ENCODE measurements at regions not wholly inside any gene's neighbourhood (a gene's known extent, or its start where the extent isn't known, plus 50 kb on each side); places are given as distances from the start of the nearest gene placed in this dataset.

GRCh38 chr12:114738460-114739184, 54.6 kb upstream of the TBX3 start:
- H3K9me3 ChIP-seq: no peaks in the 10 kb centered on the region
- no peaks in the 10 kb centered on the region for H3K36me3 ChIP-seq
- no peak for TF ChIP-seq CTCF (IDR thresholded peaks at IDR 0.05)
- no peak overlapping the region for H3K4me3 ChIP-seq
- no peaks in the 10 kb centered on the region for H3K4me1 ChIP-seq
- intact Hi-C loops (cut with DNase I): no loop called here
- ATAC-seq (no peak), DNase-seq (no peak)
- H3K27ac ChIP-seq: no peak overlapping the region
- H3K27me3 ChIP-seq: peaks cover 27% of the 10 kb centered on the region

- intact Hi-C loops (cut with DNase I): no loop called here
- no peak for DNase-seq
- H3K36me3 ChIP-seq: no peaks in the 10 kb centered on the region
- no peak overlapping the region for H3K4me3 ChIP-seq
- no peaks in the 10 kb centered on the region for H3K4me1 ChIP-seq
- no peaks in the 10 kb centered on the region for H3K9me3 ChIP-seq
- H3K27me3 ChIP-seq: peaks cover 28% of the 10 kb centered on the region
- no peak for ATAC-seq
- H3K27ac ChIP-seq: no peak overlapping the region
- TF ChIP-seq CTCF (IDR thresholded peaks at IDR 0.05): no peak
These were observed 51.9 kb upstream of the TBX3 start for GRCh38 chr12:114735680-114736374.

- no peak overlapping the region for H3K27ac ChIP-seq
- intact Hi-C loops (cut with DNase I): no loop called here
- H3K4me1 ChIP-seq: no peaks in the 10 kb centered on the region
- H3K9me3 ChIP-seq: no peaks in the 10 kb centered on the region
- DNase-seq (no peak), ATAC-seq (no peak)
- H3K27me3 ChIP-seq: peaks cover 28% of the 10 kb centered on the region
- H3K36me3 ChIP-seq: no peaks in the 10 kb centered on the region
- no peak for TF ChIP-seq CTCF (IDR thresholded peaks at IDR 0.05)
- H3K4me3 ChIP-seq: no peak overlapping the region
These were observed 51.0 kb upstream of the TBX3 start for GRCh38 chr12:114735011-114735410.

GRCh38 chr12:114733919-114734318, 49.9 kb upstream of the TBX3 start:
- no peaks in the 10 kb centered on the region for H3K36me3 ChIP-seq
- peaks cover 28% of the 10 kb centered on the region for H3K27me3 ChIP-seq
- H3K9me3 ChIP-seq: no peaks in the 10 kb centered on the region
- intact Hi-C loops (cut with DNase I): no loop called here
- no peak for TF ChIP-seq CTCF (IDR thresholded peaks at IDR 0.05)
- DNase-seq (no peak), ATAC-seq (no peak)
- no peak overlapping the region for H3K4me3 ChIP-seq
- H3K4me1 ChIP-seq: no peaks in the 10 kb centered on the region
- H3K27ac ChIP-seq: no peak overlapping the region
